ENCODE measurements at regions not wholly inside any gene's neighbourhood (a gene's known extent, or its start where the extent isn't known, plus 50 kb on each side); places are given as distances from the start of the nearest gene placed in this dataset.
"Not testable (repeated sequence)": the region's sequence is repeated elsewhere in the genome, so short reads cannot be mapped to it uniquely, and the experiment has no call there.

GRCh38 chr7:146057958-146058357 lies 58.6 kb upstream of the CNTNAP2 start:
- DNase-seq (ENCODE audit: low spot score), result no peak

- DNase-seq (ENCODE audit: low spot score), result no peak
Measured at GRCh38 chr7:146054909-146055308, 61.7 kb upstream of the CNTNAP2 start.

GRCh38 chr7:146053492-146053891 lies 63.1 kb upstream of the CNTNAP2 start:
- no peak for DNase-seq (ENCODE audit: low spot score)

- not testable (repeated sequence) for DNase-seq (ENCODE audit: low spot score)
Measured at GRCh38 chr7:146043310-146043709, 73.3 kb upstream of the CNTNAP2 start.

- DNase-seq (ENCODE audit: low spot score), result no peak
Measured at GRCh38 chr7:146028251-146028750, 88.3 kb upstream of the CNTNAP2 start.

- DNase-seq (ENCODE audit: low spot score), result no peak
Measured at GRCh38 chr7:146027243-146027642, 89.4 kb upstream of the CNTNAP2 start.

GRCh38 chr7:146022776-146023175 lies 93.8 kb upstream of the CNTNAP2 start:
- DNase-seq (ENCODE audit: low spot score), result no peak

GRCh38 chr7:146019041-146020004 lies 97.3 kb upstream of the CNTNAP2 start:
- not testable (repeated sequence) for DNase-seq (ENCODE audit: low spot score)

- DNase-seq (ENCODE audit: low spot score), result not testable (repeated sequence)
Measured at GRCh38 chr7:146017366-146017765, 99.2 kb upstream of the CNTNAP2 start.

GRCh38 chr7:146014154-146014553 lies 102.4 kb upstream of the CNTNAP2 start:
- DNase-seq (ENCODE audit: low spot score), result not testable (repeated sequence)

- no peak for DNase-seq (ENCODE audit: low spot score)
Measured at GRCh38 chr7:146008293-146008692, 108.3 kb upstream of the CNTNAP2 start.

GRCh38 chr7:146004805-146005204 lies 111.8 kb upstream of the CNTNAP2 start:
- DNase-seq (ENCODE audit: low spot score), result no peak

- DNase-seq (ENCODE audit: low spot score), result no peak
Measured at GRCh38 chr7:146002431-146003078, 114.0 kb upstream of the CNTNAP2 start.

GRCh38 chr7:146002008-146002407 lies 114.6 kb upstream of the CNTNAP2 start:
- DNase-seq (ENCODE audit: low spot score), result no peak

GRCh38 chr7:146000882-146001281 lies 115.7 kb upstream of the CNTNAP2 start:
- DNase-seq (ENCODE audit: low spot score), result no peak

GRCh38 chr7:145989469-145989868 lies 127.1 kb upstream of the CNTNAP2 start:
- no peak for DNase-seq (ENCODE audit: low spot score)

GRCh38 chr7:145986248-145986874 lies 130.2 kb upstream of the CNTNAP2 start:
- DNase-seq (ENCODE audit: low spot score), result no peak

GRCh38 chr7:145978769-145979168 lies 137.8 kb upstream of the CNTNAP2 start:
- no peak for DNase-seq (ENCODE audit: low spot score)

- DNase-seq (ENCODE audit: low spot score), result no peak
Measured at GRCh38 chr7:145959981-145960380, 156.6 kb upstream of the CNTNAP2 start.

- no peak for DNase-seq (ENCODE audit: low spot score)
Measured at GRCh38 chr7:145957160-145957890, 159.3 kb upstream of the CNTNAP2 start.

GRCh38 chr7:145951566-145951965 lies 165.0 kb upstream of the CNTNAP2 start:
- no peak for DNase-seq (ENCODE audit: low spot score)

GRCh38 chr7:145928937-145929336 lies 187.7 kb upstream of the CNTNAP2 start:
- DNase-seq (ENCODE audit: low spot score), result no peak

Data from putamen (tissue), 1 donor.